Neural progenitor cell (in vitro differentiated cells): ENCODE measurements at regions not wholly inside any gene's neighbourhood (a gene's known extent, or its start where the extent isn't known, plus 50 kb on each side); places are given as distances from the start of the nearest gene placed in this dataset.

Experiments used
- CTCF ChIP-seq: fragments of 200-600 bp; sonication (generic); IDR thresholded peaks from 2 replicates; pipeline ENCODE4 v1.5.1; 2017; ENCODE audit warnings: antibody characterized with exemption, mild to moderate bottlenecking
- EZH2 ChIP-seq: fragments of 200-600 bp; sonication (generic); IDR thresholded peaks from 2 replicates; pipeline ENCODE4 v1.6.1; 2017; ENCODE audit warnings: antibody characterized with exemption, mild to moderate bottlenecking, moderate library complexity
- EZH2phosphoT487 ChIP-seq: fragments of 200-600 bp; sonication (generic); IDR thresholded peaks from 2 replicates; pipeline ENCODE4 v1.6.1; 2017; ENCODE audit warnings: antibody characterized with exemption

GRCh38 chr2:142670362-142670761 is 207.1 kb upstream of the KYNU start:
- TF ChIP-seq CTCF (no peak), EZH2phosphoT487 (no peak), EZH2 (no peak)
